DMS153 treated with DMSO at 0.1 percent for 48 hours (cell line): ENCODE measurements at regions not wholly inside any gene's neighbourhood (a gene's known extent, or its start where the extent isn't known, plus 50 kb on each side); places are given as distances from the start of the nearest gene placed in this dataset.
"Not testable (repeated sequence)": the region's sequence is repeated elsewhere in the genome, so short reads cannot be mapped to it uniquely, and the experiment has no call there.

Experiments
- DNase-seq: peaks from one replicate; lab custom pipeline; 2025; ENCODE audit not compliant: unreplicated experiment; lab: John Stamatoyannopoulos, UW

DNA sequence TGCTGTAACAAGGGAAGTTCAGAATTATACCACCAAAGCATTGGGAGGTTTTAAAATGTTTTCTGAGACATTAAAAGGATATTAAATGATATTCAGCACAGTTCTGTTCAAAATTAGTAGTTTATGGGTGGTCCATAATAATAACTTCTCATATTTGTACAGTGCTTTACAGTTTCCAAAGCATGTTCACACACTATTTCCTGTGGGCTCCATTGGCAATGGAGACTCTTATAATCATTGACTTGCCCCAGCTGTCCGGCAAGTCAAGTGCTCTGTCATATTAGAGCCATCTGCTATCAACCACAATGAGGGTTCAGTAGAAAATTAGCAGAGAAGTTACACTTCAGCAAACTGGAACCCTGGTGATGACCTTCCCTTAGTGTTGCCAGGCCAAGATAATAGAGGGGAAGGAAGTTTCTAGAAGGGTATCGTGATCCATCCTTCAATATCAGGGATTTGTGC is 526.6 kb upstream of the CCDC196 start:
- DNase-seq: no peak

GRCh38 chr14:65961004-65961403 is 525.2 kb upstream of the CCDC196 start:
- no peak for DNase-seq

GRCh38 chr14:65962952-65963351 is 523.2 kb upstream of the CCDC196 start:
- no peak for DNase-seq

DNA sequence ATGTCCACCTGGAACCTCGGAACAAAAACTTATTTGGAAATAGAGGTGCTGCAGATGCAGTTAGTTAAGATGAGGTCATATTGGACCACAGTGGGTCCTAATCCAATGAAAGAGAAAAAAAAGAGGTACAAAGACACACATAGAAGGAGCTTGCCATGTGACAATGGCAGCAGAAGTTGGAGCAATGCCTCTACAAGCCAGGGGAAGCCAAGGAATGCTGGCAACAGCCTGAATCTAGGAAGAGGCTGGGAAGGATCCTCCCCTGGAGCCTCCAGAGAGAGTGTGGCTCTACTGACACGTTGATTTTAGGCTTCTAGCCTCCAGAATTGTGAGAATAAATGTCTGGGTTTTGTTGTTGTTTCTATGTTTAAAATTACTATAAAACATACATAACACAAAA is 521.8 kb upstream of the CCDC196 start:
- no peak for DNase-seq

GRCh38 chr14:65966188-65966587 is 520.0 kb upstream of the CCDC196 start:
- no peak for DNase-seq

GRCh38 chr14:65972346-65972870 is 513.8 kb upstream of the CCDC196 start:
- DNase-seq: no peak

- no peak for DNase-seq
Observed at GRCh38 chr14:65972891-65973290, 513.3 kb upstream of the CCDC196 start.

- no peak for DNase-seq
Observed at GRCh38 chr14:65975865-65976264, 510.3 kb upstream of the CCDC196 start.

DNA sequence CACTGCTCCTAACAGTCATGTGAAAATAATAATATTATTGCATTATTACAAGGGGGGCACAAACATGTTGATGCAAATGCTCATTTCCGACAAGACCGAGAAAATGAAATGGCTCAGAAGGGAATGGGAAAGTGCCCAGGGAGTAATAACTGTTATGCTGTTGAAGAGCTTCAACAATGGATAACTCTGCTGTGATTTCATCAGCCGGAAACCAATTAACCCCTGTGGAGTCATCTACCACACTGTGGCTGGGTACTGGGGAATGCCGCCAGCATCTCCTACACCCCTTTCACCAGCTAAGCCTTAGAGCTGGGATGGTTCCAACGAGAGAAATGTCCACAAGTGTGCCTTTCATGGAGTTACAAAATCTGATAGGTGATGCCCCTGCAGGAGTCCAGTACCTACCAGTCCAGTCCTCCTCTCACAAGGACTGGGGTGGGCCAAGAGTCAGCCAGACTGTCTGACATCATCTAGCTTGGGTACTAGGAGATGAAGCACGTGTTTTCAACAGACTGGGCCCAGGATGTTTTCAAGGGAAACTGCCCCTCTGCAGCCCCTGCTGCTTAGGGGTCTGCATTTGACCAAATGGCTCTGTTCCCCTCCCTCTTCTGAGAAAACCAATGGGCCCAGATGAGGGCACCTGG is 509.3 kb upstream of the CCDC196 start:
- DNase-seq: no peak

DNA sequence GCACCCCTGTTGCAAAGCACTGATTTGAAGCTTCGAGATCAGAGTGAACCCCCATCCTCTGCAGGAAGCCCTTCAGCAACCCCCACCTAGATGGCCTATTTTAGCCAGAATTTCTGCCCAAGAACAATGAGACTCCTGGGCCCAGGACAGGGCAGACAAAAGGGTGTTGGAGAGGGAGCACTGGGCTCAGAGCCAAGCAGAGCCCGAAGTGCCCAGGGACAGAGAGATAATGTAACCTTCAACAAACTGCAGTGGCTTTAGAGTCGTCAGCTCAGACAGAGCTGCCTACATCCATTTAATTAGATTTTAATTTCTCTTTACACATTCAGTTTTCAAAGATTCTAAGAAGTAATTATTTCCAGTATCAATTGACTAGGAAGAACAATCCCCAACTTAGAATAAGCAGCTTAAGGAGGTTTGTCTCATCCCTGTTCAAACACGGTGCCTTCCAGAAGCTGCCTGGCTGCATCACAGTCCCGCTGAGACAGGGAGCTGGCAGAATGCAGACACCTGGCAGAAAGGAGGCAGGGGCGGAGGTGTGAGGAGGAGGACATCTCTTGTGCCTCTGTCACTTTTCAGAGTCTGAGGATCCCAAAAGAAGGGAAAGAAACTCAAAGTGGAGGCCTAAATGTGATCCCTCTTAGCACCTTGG is 504.9 kb upstream of the CCDC196 start:
- DNase-seq: no peak

DNA sequence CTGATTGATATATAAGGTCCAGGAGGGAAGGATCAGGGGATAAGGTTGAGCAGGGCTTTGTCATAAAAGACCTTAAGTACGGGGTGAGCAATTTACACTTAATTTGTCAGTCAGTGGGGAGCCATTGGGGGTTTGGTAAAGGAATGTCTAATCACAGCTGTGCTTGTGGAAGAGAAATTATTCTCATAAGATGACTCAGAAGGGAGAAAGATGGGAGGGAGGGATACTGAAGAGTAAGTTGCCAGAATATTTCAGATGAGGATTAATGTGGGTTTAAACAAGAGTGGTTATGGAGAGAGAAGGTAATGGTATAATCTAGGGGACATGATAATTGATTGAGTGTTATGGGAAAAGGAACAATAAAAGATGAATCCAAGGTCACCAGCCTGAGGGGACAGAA is 500.1 kb upstream of the CCDC196 start:
- no peak for DNase-seq

DNA sequence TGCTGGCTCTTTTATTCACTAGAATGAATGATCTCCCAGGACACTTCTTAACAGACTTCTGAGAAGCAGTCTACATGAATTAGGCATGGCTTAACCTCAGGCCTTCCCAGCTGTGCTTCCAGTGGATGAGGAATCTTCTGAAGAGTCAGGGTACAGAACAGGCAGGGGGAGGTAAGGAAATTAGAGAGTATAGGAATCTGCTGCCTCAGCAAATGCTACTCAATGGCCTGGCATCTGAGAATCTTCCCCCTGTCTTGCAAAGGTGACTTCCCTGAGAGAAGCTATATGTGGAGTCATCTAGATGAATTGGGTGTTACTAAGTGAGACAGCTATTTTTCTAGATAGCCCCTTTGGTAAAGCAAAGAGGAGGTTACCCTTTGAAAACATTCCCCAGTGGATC is 496.2 kb upstream of the CCDC196 start:
- no peak for DNase-seq

DNA sequence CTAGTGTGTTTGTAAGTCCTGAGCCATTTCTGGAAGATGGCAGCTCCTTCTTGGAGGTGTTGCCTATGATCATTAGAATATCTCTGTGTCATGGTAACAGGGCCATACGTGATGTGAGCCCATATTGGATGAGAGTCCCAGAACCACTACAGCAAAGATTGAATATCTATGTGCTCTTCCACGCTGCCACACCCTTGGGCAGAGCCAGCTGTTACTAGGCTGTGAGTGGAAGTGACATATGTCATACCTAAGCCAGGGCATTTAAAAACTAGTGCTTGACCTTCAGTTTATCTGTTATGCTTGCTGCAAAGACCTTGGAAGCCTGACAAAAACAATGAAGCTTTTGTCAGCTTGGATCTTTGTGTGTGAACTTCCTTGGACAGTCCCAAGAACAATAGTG is 495.1 kb upstream of the CCDC196 start:
- DNase-seq: no peak

DNA sequence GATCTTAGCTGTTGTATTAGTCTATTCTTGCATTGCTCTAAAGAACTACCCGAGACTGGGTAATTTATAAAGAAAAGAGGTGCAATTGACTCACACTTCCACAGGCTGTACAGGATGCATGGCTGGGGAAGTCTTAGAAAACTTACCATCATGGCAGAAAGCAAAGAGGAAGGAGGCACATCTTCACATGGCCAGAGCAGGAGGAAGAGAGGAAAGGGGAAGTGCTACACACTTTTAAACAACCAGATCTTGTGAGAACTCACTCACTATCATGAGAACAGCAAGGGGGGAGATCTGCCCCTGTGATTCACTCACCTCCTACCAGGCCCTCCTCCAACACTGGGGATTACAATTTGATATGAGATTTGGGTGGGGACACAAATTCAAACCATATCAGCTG is 494.2 kb upstream of the CCDC196 start:
- not testable (repeated sequence) for DNase-seq

GRCh38 chr14:65993103-65993502 is 493.1 kb upstream of the CCDC196 start:
- DNase-seq: no peak

DNA sequence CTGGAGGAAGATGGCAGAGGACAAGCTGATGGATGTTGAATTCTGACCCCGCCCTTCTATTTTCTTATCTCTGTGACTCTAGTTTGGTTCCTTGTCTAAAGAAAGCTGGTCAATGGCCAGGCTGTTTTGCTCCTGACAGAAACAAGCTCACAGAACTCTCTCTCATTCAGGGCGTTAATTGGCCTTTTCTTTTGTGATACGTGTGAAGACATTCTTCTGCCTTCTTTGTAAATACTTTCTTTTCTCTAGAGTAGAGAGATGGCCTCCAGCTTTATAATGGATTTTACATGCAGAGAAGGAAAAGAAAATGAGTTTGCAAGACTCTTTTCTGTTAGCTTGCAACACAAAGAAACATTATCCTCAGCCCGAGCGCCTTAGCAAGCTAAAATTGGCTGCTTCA is 492.2 kb upstream of the CCDC196 start:
- DNase-seq: no peak

DNA sequence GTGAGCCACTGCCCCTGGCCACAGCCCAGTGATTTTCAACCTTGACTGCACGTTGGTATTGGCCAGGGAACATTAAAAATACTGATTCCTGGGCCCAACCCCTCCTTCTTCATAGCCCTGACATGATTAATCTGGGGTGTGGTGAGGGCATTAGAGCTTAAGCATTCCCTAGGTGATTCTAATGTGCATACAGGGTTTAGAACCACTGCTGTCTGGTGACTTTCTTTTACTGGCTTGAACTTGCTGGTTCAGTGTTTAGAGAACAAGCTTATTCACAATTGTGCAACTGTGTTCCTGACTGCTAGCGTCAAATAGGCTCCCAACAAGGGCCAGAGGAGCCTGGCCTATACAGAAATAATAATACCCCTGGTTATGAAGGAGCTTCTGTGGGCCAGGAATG is 488.8 kb upstream of the CCDC196 start:
- no peak for DNase-seq

DNA sequence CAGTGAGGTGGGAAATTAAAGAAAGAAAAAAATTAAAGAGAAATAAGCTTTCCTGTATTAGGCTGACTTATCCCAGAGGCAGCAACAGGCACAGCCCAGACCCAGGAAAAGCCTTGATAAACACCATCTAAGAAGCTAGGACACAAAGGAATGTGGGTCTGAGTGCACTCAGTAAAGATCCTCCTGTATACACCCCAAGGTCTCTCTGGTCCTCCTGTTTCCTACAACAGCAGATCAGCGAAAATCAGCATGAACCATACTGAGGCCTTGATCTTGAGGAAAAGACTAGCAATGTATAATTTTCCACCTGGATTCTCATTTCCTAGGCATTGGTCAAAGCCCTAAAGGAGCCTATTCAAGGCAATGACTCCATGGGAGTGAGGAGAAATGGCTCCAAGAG is 486.3 kb upstream of the CCDC196 start:
- no peak for DNase-seq

DNA sequence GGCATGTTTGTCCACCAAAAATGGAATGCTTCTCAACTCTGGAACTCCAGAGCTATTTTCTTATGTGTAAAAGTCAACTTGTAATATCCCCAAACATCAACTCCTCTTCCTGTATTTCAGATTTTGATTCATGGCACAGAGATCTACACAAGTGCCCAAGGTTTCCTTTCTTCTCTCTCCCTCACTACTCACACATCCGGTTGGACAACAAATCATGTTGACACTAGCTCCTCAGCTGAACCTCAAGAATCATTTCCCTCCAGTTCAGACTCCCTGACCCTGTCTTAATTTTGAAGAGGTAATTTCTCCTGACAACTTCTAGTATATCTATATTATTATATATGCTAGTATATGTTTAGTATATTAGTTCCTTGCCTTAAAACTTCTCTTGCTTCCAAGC is 485.4 kb upstream of the CCDC196 start:
- no peak for DNase-seq

GRCh38 chr14:66001356-66001755 is 484.8 kb upstream of the CCDC196 start:
- no peak for DNase-seq

- no peak for DNase-seq
Observed at GRCh38 chr14:66003082-66003730, 483.0 kb upstream of the CCDC196 start.

DNA sequence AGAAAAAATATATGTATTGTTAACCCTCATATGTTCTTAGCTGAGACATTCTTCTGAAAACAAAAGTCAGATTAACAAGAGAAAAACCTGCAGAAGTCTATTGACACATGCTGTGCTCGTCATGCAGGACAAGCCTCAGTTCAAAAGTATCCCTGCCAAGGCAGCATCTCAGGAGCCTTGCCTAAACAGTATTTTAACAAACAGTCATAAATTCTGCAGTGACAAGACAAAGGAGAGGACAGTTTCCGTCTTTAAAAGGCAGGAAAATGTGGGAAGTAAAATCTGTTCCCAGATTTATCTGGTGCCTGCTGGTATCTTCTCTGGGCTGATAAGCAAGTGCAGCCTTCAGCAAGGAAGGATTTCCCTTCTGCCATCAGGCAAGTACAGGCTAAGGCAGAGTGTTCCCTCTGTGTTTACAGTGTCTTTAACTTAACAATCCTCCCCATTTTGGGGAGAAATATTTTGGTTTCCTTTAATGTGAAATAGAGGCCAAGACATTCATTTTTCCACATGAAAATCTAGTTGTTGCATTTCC is 480.2 kb upstream of the CCDC196 start:
- DNase-seq: no peak
